Activated CD8-positive, alpha-beta memory T cell treated with anti-CD3 and anti-CD28 coated beads, Interleukin-2, amount 10 ng/mL, durations not matched to agents 7 days and 5 days (primary cell): ENCODE measurements at regions not wholly inside any gene's neighbourhood (a gene's known extent, or its start where the extent isn't known, plus 50 kb on each side); places are given as distances from the start of the nearest gene placed in this dataset.

Experiments
- ATAC-seq: fragments of 150-1000 bp; cut with Tn5 transposase; one replicate; pipeline ENCODE4 v1.10.0; 2021; ENCODE audit warnings: moderate library complexity
- CTCF ChIA-PET: fragments of 350-600 bp; sonication (Branson Sonifier 250); formaldehyde crosslinking; loops from one replicate; lab custom pipeline; 2021; ENCODE audit warnings: antibody characterized with exemption; lab: Charles Lee
- DNase-seq: peaks from one replicate; pipeline ENCODE4 v3.0.0-alpha.2; 2020
- H3K27ac Mint-ChIP-seq: one replicate; pipeline ENCODE4 v1.8.0; 2021; ENCODE audit warnings: mild to moderate bottlenecking, mixed read lengths
- H3K27me3 Mint-ChIP-seq: one replicate; pipeline ENCODE4 v1.8.0; 2021; ENCODE audit warnings: mixed read lengths
- H3K36me3 Mint-ChIP-seq: one replicate; pipeline ENCODE4 v1.8.0; 2021; ENCODE audit warnings: mild to moderate bottlenecking, mixed read lengths
- H3K4me1 Mint-ChIP-seq: one replicate; pipeline ENCODE4 v1.8.0; 2021; ENCODE audit warnings: mixed read lengths
- H3K4me3 Mint-ChIP-seq: one replicate; pipeline ENCODE4 v1.8.0; 2021; ENCODE audit warnings: mild to moderate bottlenecking, moderate library complexity, mixed read lengths
- H3K9me3 Mint-ChIP-seq: one replicate; pipeline ENCODE4 v1.8.0; 2022; ENCODE audit warnings: low read depth, mixed read lengths

GRCh38 chr15:85977586-85977985 is 102.1 kb upstream of the AGBL1 start:
- Mint-ChIP-seq H3K27ac (no peak overlapping the region), H3K9me3 (peaks cover 2% of the 10 kb centered on the region), H3K36me3 (no peaks in the 10 kb centered on the region), H3K27me3 (peaks cover 2% of the 10 kb centered on the region), H3K4me3 (no peak overlapping the region), H3K4me1 (no peaks in the 10 kb centered on the region)
- DNase-seq (no peak), ATAC-seq (no peak)
- CTCF ChIA-PET: no interaction called here

- Mint-ChIP-seq H3K4me1 (no peaks in the 10 kb centered on the region), H3K9me3 (peaks cover 2% of the 10 kb centered on the region), H3K36me3 (no peaks in the 10 kb centered on the region), H3K4me3 (no peak overlapping the region), H3K27me3 (peaks cover 2% of the 10 kb centered on the region), H3K27ac (no peak overlapping the region)
- CTCF ChIA-PET: no interaction called here
- no peak for DNase-seq
- no peak for ATAC-seq
Observed at GRCh38 chr15:85979929-85980328, 99.7 kb upstream of the AGBL1 start.

- CTCF ChIA-PET: no interaction called here
- H3K4me3 Mint-ChIP-seq: no peak overlapping the region
- no peak for ATAC-seq
- H3K27ac Mint-ChIP-seq: no peak overlapping the region
- peaks cover 2% of the 10 kb centered on the region for H3K9me3 Mint-ChIP-seq
- H3K4me1 Mint-ChIP-seq: no peaks in the 10 kb centered on the region
- H3K36me3 Mint-ChIP-seq: no peaks in the 10 kb centered on the region
- peaks cover 2% of the 10 kb centered on the region for H3K27me3 Mint-ChIP-seq
- DNase-seq: no peak
Observed at GRCh38 chr15:85980946-85981345, 98.7 kb upstream of the AGBL1 start.

- Mint-ChIP-seq H3K4me3 (no peak overlapping the region), H3K27me3 (peaks cover 2% of the 10 kb centered on the region), H3K36me3 (no peaks in the 10 kb centered on the region), H3K4me1 (no peaks in the 10 kb centered on the region), H3K9me3 (no peaks in the 10 kb centered on the region), H3K27ac (no peak overlapping the region)
- ATAC-seq (no peak), DNase-seq (no peak)
- CTCF ChIA-PET: no interaction called here
Observed at GRCh38 chr15:85984241-85984640, 95.4 kb upstream of the AGBL1 start.

- CTCF ChIA-PET: no interaction called here
- Mint-ChIP-seq H3K4me3 (no peak overlapping the region), H3K27ac (no peak overlapping the region), H3K9me3 (no peaks in the 10 kb centered on the region), H3K27me3 (no peaks in the 10 kb centered on the region), H3K36me3 (no peaks in the 10 kb centered on the region), H3K4me1 (no peaks in the 10 kb centered on the region)
- ATAC-seq (no peak), DNase-seq (no peak)
Observed at GRCh38 chr15:85986116-85986515, 93.6 kb upstream of the AGBL1 start.

- ATAC-seq (no peak), DNase-seq (no peak)
- Mint-ChIP-seq H3K4me3 (no peak overlapping the region), H3K27me3 (no peaks in the 10 kb centered on the region), H3K27ac (no peak overlapping the region), H3K9me3 (no peaks in the 10 kb centered on the region), H3K4me1 (no peaks in the 10 kb centered on the region), H3K36me3 (no peaks in the 10 kb centered on the region)
- CTCF ChIA-PET: no interaction called here
Observed at GRCh38 chr15:85986741-85987140, 92.9 kb upstream of the AGBL1 start.

GRCh38 chr15:85988741-85989140 is 90.9 kb upstream of the AGBL1 start:
- ATAC-seq (no peak), DNase-seq (no peak)
- H3K27ac Mint-ChIP-seq: no peak overlapping the region
- CTCF ChIA-PET: no interaction called here
- no peaks in the 10 kb centered on the region for H3K27me3 Mint-ChIP-seq
- H3K36me3 Mint-ChIP-seq: no peaks in the 10 kb centered on the region
- no peak overlapping the region for H3K4me3 Mint-ChIP-seq
- no peaks in the 10 kb centered on the region for H3K4me1 Mint-ChIP-seq
- no peaks in the 10 kb centered on the region for H3K9me3 Mint-ChIP-seq

GRCh38 chr15:85992224-85992623 is 87.4 kb upstream of the AGBL1 start:
- Mint-ChIP-seq H3K4me1 (no peaks in the 10 kb centered on the region), H3K36me3 (no peaks in the 10 kb centered on the region), H3K9me3 (no peaks in the 10 kb centered on the region), H3K4me3 (no peak overlapping the region), H3K27ac (no peak overlapping the region), H3K27me3 (no peaks in the 10 kb centered on the region)
- CTCF ChIA-PET: no interaction called here
- ATAC-seq: no peak
- no peak for DNase-seq

- H3K36me3 Mint-ChIP-seq: no peaks in the 10 kb centered on the region
- CTCF ChIA-PET: no interaction called here
- H3K9me3 Mint-ChIP-seq: no peaks in the 10 kb centered on the region
- H3K27ac Mint-ChIP-seq: no peak overlapping the region
- no peak for DNase-seq
- H3K4me3 Mint-ChIP-seq: no peak overlapping the region
- no peaks in the 10 kb centered on the region for H3K27me3 Mint-ChIP-seq
- H3K4me1 Mint-ChIP-seq: no peaks in the 10 kb centered on the region
- ATAC-seq: no peak
Observed at GRCh38 chr15:85993116-85993515, 86.6 kb upstream of the AGBL1 start.

GRCh38 chr15:85997618-85998017 is 82.1 kb upstream of the AGBL1 start:
- CTCF ChIA-PET: no interaction called here
- ATAC-seq: no peak
- Mint-ChIP-seq H3K27ac (no peak overlapping the region), H3K36me3 (no peaks in the 10 kb centered on the region), H3K4me3 (no peak overlapping the region), H3K4me1 (no peaks in the 10 kb centered on the region), H3K9me3 (no peaks in the 10 kb centered on the region), H3K27me3 (no peaks in the 10 kb centered on the region)
- DNase-seq: no peak

GRCh38 chr15:85999658-86000057 is 80.0 kb upstream of the AGBL1 start:
- CTCF ChIA-PET: no interaction called here
- Mint-ChIP-seq H3K4me3 (no peak overlapping the region), H3K36me3 (no peaks in the 10 kb centered on the region), H3K4me1 (no peaks in the 10 kb centered on the region), H3K9me3 (no peaks in the 10 kb centered on the region), H3K27ac (no peak overlapping the region), H3K27me3 (peaks cover 3% of the 10 kb centered on the region)
- DNase-seq (no peak), ATAC-seq (no peak)

- H3K36me3 Mint-ChIP-seq: no peaks in the 10 kb centered on the region
- no peak for DNase-seq
- H3K4me3 Mint-ChIP-seq: no peak overlapping the region
- no peak for ATAC-seq
- no peaks in the 10 kb centered on the region for H3K9me3 Mint-ChIP-seq
- CTCF ChIA-PET: no interaction called here
- peaks cover 3% of the 10 kb centered on the region for H3K27me3 Mint-ChIP-seq
- no peak overlapping the region for H3K27ac Mint-ChIP-seq
- H3K4me1 Mint-ChIP-seq: no peaks in the 10 kb centered on the region
Observed at GRCh38 chr15:86001200-86001599, 78.5 kb upstream of the AGBL1 start.

- no peaks in the 10 kb centered on the region for H3K36me3 Mint-ChIP-seq
- no peak overlapping the region for H3K27ac Mint-ChIP-seq
- H3K4me3 Mint-ChIP-seq: no peak overlapping the region
- H3K27me3 Mint-ChIP-seq: peaks cover 3% of the 10 kb centered on the region
- H3K4me1 Mint-ChIP-seq: no peaks in the 10 kb centered on the region
- DNase-seq: no peak
- CTCF ChIA-PET: interaction anchor here (0.6 kb wide), 1 partner anchor 1807 kb away, joined by 3 read pairs; no protein-coding TSS in a partner anchor
- ATAC-seq: no peak
- H3K9me3 Mint-ChIP-seq: no peaks in the 10 kb centered on the region
Observed at GRCh38 chr15:86002444-86002843, 77.2 kb upstream of the AGBL1 start.

- Mint-ChIP-seq H3K27ac (no peak overlapping the region), H3K27me3 (peaks cover 3% of the 10 kb centered on the region), H3K9me3 (no peaks in the 10 kb centered on the region), H3K36me3 (no peaks in the 10 kb centered on the region), H3K4me1 (no peaks in the 10 kb centered on the region), H3K4me3 (no peak overlapping the region)
- DNase-seq: no peak
- CTCF ChIA-PET: no interaction called here
- no peak for ATAC-seq
Observed at GRCh38 chr15:86004061-86004460, 75.6 kb upstream of the AGBL1 start.

GRCh38 chr15:86006546-86006945 is 73.1 kb upstream of the AGBL1 start:
- no peak overlapping the region for H3K4me3 Mint-ChIP-seq
- no peaks in the 10 kb centered on the region for H3K36me3 Mint-ChIP-seq
- H3K9me3 Mint-ChIP-seq: no peaks in the 10 kb centered on the region
- no peak for ATAC-seq
- H3K4me1 Mint-ChIP-seq: no peaks in the 10 kb centered on the region
- no peak overlapping the region for H3K27ac Mint-ChIP-seq
- CTCF ChIA-PET: no interaction called here
- peaks cover 3% of the 10 kb centered on the region for H3K27me3 Mint-ChIP-seq
- DNase-seq: no peak
